Neural progenitor cell (in vitro differentiated cells): ENCODE measurements at regions not wholly inside any gene's neighbourhood (a gene's known extent, or its start where the extent isn't known, plus 50 kb on each side); places are given as distances from the start of the nearest gene placed in this dataset.

ENCODE experiments used
- CTCF ChIP-seq: fragments of 200-600 bp; sonication (generic); IDR thresholded peaks from 2 replicates; pipeline ENCODE4 v1.5.1; 2017; ENCODE audit warnings: antibody characterized with exemption, mild to moderate bottlenecking
- EZH2 ChIP-seq: fragments of 200-600 bp; sonication (generic); IDR thresholded peaks from 2 replicates; pipeline ENCODE4 v1.6.1; 2017; ENCODE audit warnings: antibody characterized with exemption, mild to moderate bottlenecking, moderate library complexity

DNA sequence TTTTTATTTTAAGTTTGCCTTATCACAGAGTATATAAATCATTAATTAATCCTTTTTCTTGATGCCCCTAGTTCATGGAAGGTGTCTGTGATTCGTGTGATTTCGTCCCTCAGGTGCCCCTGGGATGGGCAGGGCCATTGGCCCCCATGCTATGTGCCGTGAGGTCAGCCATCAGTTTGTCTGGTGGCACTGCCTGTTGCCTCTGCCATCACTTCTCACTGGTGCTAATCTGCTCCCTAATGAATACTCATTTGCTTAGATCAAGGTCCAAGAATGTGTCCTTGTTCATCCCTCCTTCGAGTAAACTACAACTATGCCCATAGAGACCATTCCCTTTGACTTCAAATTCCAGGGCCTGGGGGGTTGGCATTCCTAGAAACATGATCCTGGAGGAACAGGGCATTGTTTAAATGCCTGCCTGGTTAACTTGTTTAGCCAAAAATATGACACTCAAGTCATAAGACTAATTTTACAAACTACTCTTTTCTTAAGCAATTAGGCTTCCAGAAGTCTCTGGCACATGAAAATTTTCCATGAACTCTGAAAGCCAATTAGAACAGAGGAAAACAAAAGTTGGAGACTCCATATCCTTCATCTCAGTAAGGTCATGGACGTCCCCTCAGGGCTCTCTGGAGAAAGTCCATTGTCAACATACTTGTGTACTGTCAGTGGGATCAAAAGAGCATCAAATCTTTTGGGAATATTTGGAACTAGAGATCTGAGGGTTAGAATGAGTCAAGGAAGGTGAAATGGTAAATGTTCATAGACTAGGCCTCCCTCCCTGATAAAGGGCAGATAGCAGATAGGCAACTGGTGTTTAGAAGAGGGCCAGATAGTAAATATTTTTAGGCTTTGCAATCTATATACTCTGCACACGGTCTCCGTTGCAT, 90.9 kb upstream of the PLXNC1 start:
- TF ChIP-seq EZH2, result no peak
- no peak for TF ChIP-seq CTCF
